ENCODE measurements at regions not wholly inside any gene's neighbourhood (a gene's known extent, or its start where the extent isn't known, plus 50 kb on each side); places are given as distances from the start of the nearest gene placed in this dataset.

DNA sequence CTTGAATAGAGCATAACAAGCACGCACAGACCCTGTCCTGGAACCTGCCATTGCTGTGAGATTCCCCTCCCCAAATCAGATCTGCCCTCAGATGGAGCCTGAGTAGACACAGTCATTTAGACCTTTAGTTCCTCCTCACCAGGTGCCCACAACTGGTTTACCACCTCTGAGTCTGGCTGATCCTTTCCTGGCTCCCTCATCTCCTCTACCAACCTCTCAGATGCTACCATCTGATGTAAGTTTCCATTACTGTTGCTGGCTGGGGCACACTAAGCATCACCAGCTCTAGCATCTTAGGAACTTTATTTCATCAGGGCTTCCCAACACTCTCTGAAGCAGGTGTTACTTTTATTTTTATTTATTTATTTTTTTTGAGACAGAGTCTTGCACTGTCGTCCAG, 288.3 kb downstream of the TLE3 start:
- H3K4me3 ChIP-seq (ENCODE audit: low read depth, low read length): no peak overlapping the region
- TF ChIP-seq, protein P1, sequence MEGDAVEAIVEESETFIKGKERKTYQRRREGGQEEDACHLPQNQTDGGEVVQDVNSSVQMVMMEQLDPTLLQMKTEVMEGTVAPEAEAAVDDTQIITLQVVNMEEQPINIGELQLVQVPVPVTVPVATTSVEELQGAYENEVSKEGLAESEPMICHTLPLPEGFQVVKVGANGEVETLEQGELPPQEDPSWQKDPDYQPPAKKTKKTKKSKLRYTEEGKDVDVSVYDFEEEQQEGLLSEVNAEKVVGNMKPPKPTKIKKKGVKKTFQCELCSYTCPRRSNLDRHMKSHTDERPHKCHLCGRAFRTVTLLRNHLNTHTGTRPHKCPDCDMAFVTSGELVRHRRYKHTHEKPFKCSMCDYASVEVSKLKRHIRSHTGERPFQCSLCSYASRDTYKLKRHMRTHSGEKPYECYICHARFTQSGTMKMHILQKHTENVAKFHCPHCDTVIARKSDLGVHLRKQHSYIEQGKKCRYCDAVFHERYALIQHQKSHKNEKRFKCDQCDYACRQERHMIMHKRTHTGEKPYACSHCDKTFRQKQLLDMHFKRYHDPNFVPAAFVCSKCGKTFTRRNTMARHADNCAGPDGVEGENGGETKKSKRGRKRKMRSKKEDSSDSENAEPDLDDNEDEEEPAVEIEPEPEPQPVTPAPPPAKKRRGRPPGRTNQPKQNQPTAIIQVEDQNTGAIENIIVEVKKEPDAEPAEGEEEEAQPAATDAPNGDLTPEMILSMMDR (IDR thresholded peaks at IDR 0.05; ENCODE audit: insufficient read depth, low read length): no peak
- DNase-seq (ENCODE audit: low read depth): no peak

DNA sequence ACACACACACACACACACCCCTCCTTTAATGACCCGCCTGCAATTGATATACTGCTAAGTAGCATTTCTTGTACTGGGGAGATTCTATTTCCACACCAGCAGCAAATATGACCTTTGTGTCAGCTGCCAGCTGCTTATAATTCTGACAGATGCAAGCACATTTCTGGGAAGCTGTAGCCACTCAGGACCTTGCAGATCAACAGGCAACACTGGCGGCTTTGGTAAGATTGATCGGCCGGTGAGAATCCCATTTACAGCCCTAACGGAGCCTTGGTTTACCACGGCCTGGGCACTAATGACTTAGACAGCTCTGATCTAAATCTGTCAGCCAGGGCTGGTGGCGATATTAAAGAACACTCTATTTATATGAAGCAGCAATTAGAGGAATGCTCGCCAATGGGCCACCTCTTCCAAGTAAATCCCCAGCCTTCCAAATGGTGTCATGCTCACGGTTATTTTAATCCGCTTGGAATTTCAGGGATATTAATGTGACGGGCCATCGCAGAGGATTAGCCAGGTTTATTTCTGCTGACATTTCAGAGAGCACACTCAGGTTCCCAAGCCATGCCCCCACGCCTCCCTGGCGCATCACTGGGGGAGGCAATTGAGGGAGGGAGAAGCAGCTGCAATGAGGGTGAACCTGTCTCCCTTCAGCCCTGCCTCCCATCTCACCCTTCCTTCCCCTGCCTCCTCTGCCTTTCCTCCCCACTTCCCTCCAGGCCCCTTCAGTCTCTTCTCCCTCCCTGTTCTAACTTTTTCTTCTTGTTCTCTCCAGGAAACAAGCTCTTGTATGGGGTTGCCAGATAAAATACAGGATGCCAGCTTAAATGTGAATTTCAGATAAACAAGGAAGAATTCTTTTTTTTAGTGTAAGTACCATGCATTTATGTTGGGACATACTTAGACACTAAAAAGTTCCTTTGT, 287.0 kb downstream of the TLE3 start:
- no peak overlapping the region for H3K4me3 ChIP-seq (ENCODE audit: low read depth, low read length)
- DNase-seq (ENCODE audit: low read depth): no peak
- TF ChIP-seq, protein P1 (IDR thresholded peaks at IDR 0.05; ENCODE audit: insufficient read depth, low read length): no peak

DNA sequence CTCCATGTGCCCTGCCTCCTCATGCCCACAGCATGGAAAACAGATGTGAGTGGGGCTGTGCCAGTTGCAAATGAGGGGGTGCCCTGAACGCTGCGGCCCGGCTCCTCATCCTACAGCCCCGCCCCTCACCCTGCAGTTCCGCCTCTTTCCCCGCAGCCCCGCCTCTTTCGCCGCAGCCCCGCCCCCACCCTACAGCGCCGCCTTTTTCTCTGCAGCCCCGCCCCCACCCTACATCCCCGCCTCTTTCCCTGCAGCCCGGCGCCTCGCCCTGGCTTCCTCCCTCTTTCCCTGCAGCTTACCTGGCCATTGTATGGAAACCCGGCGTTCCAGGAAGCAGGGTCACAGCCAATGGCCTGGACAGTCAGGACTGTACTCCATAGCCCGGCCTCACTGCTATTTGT, 284.9 kb downstream of the TLE3 start:
- DNase-seq (ENCODE audit: low read depth): no peak
- no peak overlapping the region for H3K4me3 ChIP-seq (ENCODE audit: low read depth, low read length)
- TF ChIP-seq, protein P1 (IDR thresholded peaks at IDR 0.05; ENCODE audit: insufficient read depth, low read length): no peak

DNA sequence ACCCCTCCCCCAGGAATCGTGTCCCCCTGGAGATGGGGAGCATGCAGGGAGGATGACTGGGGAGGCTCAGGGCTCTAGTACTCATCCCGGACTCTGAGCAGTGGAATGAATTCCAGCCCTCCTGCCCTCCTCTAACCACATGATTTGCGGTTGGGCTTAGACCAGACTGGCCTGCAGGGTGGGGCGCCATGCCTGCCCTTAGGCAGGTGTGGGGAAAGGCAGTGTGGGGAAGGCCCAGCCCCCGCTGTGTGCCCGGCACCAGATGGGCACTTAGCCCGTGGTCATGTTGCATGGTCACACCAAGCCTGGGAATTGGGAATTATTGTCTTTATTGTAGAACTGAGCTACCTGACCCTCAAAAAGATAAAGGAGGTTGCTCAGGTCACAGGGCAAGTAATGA, 283.8 kb downstream of the TLE3 start:
- H3K4me3 ChIP-seq (ENCODE audit: low read depth, low read length): no peak overlapping the region
- TF ChIP-seq, protein P1 (IDR thresholded peaks at IDR 0.05; ENCODE audit: insufficient read depth, low read length): no peak
- DNase-seq (ENCODE audit: low read depth): no peak

DNA sequence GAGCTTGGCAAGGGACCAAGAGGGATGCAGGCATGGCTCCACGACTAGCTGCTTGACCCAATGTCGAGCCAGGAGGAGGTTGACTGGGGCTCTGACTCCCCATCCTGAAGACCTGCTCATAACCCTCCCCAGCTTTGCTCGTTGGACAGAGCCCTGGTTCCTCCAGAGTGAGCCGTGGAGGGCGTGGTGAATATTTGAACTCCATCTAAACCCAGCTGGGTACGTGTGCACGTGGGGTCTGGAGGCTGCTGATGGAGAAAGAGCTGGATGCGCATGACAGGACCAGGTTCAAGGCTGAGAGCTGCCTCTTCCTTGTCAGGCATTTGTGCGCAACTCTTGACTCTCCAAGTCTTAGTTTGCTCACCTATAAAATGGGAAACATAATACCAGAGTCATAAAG, 282.8 kb downstream of the TLE3 start:
- no peak for DNase-seq (ENCODE audit: low read depth)
- TF ChIP-seq, protein P1 (IDR thresholded peaks at IDR 0.05; ENCODE audit: insufficient read depth, low read length): no peak
- no peak overlapping the region for H3K4me3 ChIP-seq (ENCODE audit: low read depth, low read length)

DNA sequence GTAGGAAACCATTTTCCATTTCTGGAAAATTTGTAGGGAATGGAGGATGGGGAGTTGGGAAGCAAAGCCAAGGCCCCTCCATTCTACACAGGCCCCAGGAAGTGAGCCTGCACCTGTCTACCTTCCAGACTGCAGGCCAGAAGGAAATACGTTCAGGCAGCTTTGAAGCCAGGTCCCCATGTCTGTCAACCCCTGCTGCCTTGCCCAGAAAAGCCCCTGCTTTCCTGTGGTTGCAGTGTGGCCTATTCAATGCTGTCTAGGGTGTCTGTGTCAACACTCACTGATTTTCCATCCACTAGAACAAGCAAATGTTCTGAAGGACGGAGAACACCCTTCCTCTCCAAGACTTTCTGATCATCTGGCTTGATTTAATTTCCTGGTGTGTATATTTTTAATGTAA, 281.9 kb downstream of the TLE3 start:
- DNase-seq (ENCODE audit: low read depth): no peak
- no peak overlapping the region for H3K4me3 ChIP-seq (ENCODE audit: low read depth, low read length)
- TF ChIP-seq, protein P1 (IDR thresholded peaks at IDR 0.05; ENCODE audit: insufficient read depth, low read length): no peak
